ENCODE measurements at regions not wholly inside any gene's neighbourhood (a gene's known extent, or its start where the extent isn't known, plus 50 kb on each side); places are given as distances from the start of the nearest gene placed in this dataset.

DNA sequence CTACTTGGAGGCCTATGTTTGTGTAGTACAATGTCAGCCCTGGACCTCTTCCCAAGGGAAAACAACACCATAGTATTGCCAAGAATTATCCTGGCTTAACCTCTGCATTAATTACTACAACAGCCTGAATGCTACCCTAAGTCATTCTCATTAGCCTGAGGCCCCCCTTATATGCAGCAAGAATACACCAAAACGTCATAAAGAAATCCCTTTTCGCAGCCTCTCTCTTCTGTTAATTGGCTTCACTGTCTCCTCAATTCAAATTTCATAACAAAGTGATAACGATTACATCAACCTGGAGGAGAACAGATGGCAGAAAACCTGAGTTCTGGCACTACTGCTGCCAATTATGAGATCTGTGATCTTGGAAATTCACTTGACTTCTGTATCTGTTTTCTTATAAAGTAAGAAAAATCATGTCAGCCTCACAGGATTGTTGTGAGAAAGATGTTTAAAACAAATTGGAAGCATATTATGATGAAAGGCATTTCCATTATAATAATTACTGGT, 1663.1 kb downstream of the STIM2 start:
- no peak for DNase-seq (ENCODE audit: low read depth, low spot score)
- no peak for TF ChIP-seq CTCF (IDR thresholded peaks at IDR 0.05; ENCODE audit: insufficient read depth, low read length, missing control alignments)
- no peak overlapping the region for H3K4me3 ChIP-seq (ENCODE audit: low read depth, low read length)
- ChIA-PET CTCF (no interaction called here), POLR2A (no interaction called here)

GRCh38 chr4:28536124-28536523, 1675.5 kb downstream of the STIM2 start:
- no peak overlapping the region for H3K4me3 ChIP-seq (ENCODE audit: low read depth, low read length)
- ChIA-PET CTCF (no interaction called here), POLR2A (no interaction called here)
- no peak for TF ChIP-seq CTCF (IDR thresholded peaks at IDR 0.05; ENCODE audit: insufficient read depth, low read length, missing control alignments)
- no peak for DNase-seq (ENCODE audit: low read depth, low spot score)

- CTCF ChIA-PET = no interaction called here
- H3K4me3 ChIP-seq (ENCODE audit: low read depth, low read length) = no peak overlapping the region
- TF ChIP-seq CTCF (IDR thresholded peaks at IDR 0.05; ENCODE audit: insufficient read depth, low read length, missing control alignments) = no peak
- POLR2A ChIA-PET = no interaction called here
- DNase-seq (ENCODE audit: low read depth, low spot score) = no peak
These were observed 1685.3 kb downstream of the STIM2 start for GRCh38 chr4:28545986-28546385.

DNA sequence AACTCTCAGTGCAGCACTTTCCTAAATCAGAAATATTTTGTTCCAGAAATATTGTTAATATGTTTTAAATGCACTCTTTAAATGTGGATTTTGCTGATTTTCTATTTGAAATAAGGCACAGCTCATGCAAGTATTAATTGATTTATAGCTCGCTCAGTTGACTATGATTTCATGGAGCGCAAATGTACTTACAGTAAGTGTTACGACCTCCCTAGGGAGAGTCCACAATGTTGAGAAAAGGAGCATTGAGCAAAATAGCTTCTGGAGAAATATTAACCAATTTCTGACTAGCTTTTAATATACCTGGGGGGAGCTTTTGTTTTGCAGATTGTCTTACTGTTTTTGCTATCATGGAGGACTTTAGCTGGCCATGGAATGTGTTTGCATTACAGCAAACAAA, 1687.5 kb downstream of the STIM2 start:
- CTCF ChIA-PET = no interaction called here

GRCh38 chr4:28548594-28548993, 1688.0 kb downstream of the STIM2 start:
- ChIA-PET POLR2A (no interaction called here), CTCF (no interaction called here)
- TF ChIP-seq CTCF (IDR thresholded peaks at IDR 0.05; ENCODE audit: insufficient read depth, low read length, missing control alignments) = no peak
- no peak for DNase-seq (ENCODE audit: low read depth, low spot score)
- H3K4me3 ChIP-seq (ENCODE audit: low read depth, low read length) = no peak overlapping the region

More for the DNA sequence above, 1687.5 kb downstream of the STIM2 start:
- POLR2A ChIA-PET = no interaction called here
- no peak overlapping the region for H3K4me3 ChIP-seq (ENCODE audit: low read depth, low read length)
- no peak for TF ChIP-seq CTCF (IDR thresholded peaks at IDR 0.05; ENCODE audit: insufficient read depth, low read length, missing control alignments)
- no peak for DNase-seq (ENCODE audit: low read depth, low spot score)

DNA sequence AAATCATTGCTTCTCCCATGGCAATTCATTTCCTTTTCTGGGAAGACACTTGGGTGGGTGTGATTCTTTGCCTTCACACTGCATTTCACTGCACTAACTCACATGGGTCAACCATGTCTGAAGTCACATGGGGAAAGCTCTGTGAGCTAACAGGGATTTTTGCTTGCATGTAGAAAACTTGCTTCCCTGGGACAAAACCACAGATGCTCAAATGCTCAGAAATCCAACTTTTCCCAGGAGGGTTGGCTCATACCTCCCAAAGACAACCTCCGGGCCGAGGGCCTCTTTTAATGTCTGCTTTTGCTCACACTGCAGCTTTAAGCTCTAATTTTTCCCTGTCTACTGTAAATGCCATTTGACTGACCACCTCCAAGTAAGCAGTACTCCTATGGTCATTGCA, 1695.2 kb downstream of the STIM2 start:
- no peak overlapping the region for H3K4me3 ChIP-seq (ENCODE audit: low read depth, low read length)
- CTCF ChIA-PET = interaction anchor here (0.8 kb wide), 1 partner anchor 9 kb away, joined by 3 read pairs; no protein-coding TSS in a partner anchor
- no peak for TF ChIP-seq CTCF (IDR thresholded peaks at IDR 0.05; ENCODE audit: insufficient read depth, low read length, missing control alignments)
- DNase-seq (ENCODE audit: low read depth, low spot score) = no peak
- POLR2A ChIA-PET = no interaction called here
